ENCODE measurements at regions not wholly inside any gene's neighbourhood (a gene's known extent, or its start where the extent isn't known, plus 50 kb on each side); places are given as distances from the start of the nearest gene placed in this dataset.

- no peak overlapping the region for H2BK5ac ChIP-seq (ENCODE audit: low read depth, low read length, poor library complexity, severe bottlenecking)
These were observed 80.1 kb upstream of the PFKP start for GRCh38 chr10:2987185-2987768.

DNA sequence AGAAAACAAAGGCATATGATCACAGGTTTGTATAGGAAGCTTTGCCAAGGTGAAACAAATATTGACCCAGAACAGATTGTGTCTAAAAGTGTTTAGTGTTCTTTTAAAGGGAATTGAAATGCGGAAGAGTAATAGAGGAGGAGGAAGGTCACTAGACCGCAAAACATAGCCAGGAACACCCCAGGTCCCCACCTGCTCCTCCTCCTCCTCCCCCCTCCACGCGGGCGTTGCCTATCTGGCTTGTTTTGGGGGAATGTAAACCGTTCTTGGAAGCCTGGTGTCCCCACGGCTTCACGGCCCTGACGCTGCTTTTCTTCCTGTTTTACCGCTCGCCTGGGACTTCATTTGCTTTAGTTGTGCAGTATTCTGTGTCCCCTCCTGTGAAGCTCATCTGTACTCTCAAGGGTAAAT lies 81.0 kb upstream of the PFKP start:
- no peak overlapping the region for H3K18ac ChIP-seq (ENCODE audit: low read depth in 1 of 2, low read length in 2 of 2)
- H3K79me1 ChIP-seq (replicated peaks; ENCODE audit: low read length, poor library complexity, severe bottlenecking) = no peaks in the 10 kb centered on the region
- H3K4me1 ChIP-seq (ENCODE audit: control insufficient read depth, insufficient read depth, low read depth, low read length) = peaks cover 11% of the 10 kb centered on the region
- no peak overlapping the region for H3K9ac ChIP-seq (ENCODE audit: low read length)
- H3K27me3 ChIP-seq (ENCODE audit: control insufficient read depth in 1 of 2, insufficient read depth in 1 of 2, low read length in 2 of 2) = peaks cover 0 to 38% of the 10 kb centered on the region in 2 experiments
- H3K4me2 ChIP-seq (ENCODE audit: low read length, poor library complexity, severe bottlenecking) = no peak overlapping the region
- no peak overlapping the region for H3K23ac ChIP-seq (ENCODE audit: low read length in 2 of 2)
- no peak overlapping the region for H2AK5ac ChIP-seq (ENCODE audit: low read length, severe bottlenecking)
- no peak overlapping the region for H2BK5ac ChIP-seq (ENCODE audit: low read depth, low read length, poor library complexity, severe bottlenecking)
- H3K9me3 ChIP-seq (ENCODE audit: control insufficient read depth, low read length) = peaks cover 11% of the 10 kb centered on the region
- no peak overlapping the region for H3K4ac ChIP-seq (ENCODE audit: low read depth in 1 of 2, low read length in 2 of 2)
- WGBS = 80% methylated on average over 2 of the region's 11 CpGs
- H3K14ac ChIP-seq (ENCODE audit: low read length in 2 of 2) = no peak overlapping the region
- H2BK120ac ChIP-seq (ENCODE audit: low read depth, low read length) = no peak overlapping the region
- peak overlapping the region in 1 of 2 experiments; percentile 34 for H3K4me3 ChIP-seq (ENCODE audit: insufficient read depth in 1 of 2, low read depth in 1 of 2, low read length in 2 of 2)
- no peak overlapping the region for H4K8ac ChIP-seq (ENCODE audit: low read length)
- no peak overlapping the region for H4K91ac ChIP-seq (ENCODE audit: low read length)
- H2AFZ ChIP-seq (ENCODE audit: low read depth, low read length) = no peak overlapping the region
- no peak overlapping the region for H2BK12ac ChIP-seq (ENCODE audit: low read length in 2 of 2)
- no peak overlapping the region for H3K27ac ChIP-seq (ENCODE audit: low read length, poor library complexity, severe bottlenecking)
- H3K36me3 ChIP-seq (ENCODE audit: control insufficient read depth in 1 of 2, insufficient read depth in 2 of 2, low read depth in 1 of 2, low read length in 2 of 2) = no peaks in the 10 kb centered on the region
- H2BK15ac ChIP-seq (ENCODE audit: low read depth, poor library complexity, severe bottlenecking) = no peak overlapping the region
- DNase-seq = no peak

More at GRCh38 chr10:2987185-2987768, 80.1 kb upstream of the PFKP start:
- no peak for DNase-seq
- WGBS = 39% methylated on average over 2 of the region's 2 CpGs
- Histone ChIP-seq H3K23ac (ENCODE audit: low read length in 2 of 2) (no peak overlapping the region), H3K4ac (ENCODE audit: low read depth in 1 of 2, low read length in 2 of 2) (no peak overlapping the region), H2AK5ac (ENCODE audit: low read length, severe bottlenecking) (no peak overlapping the region), H3K4me1 (ENCODE audit: control insufficient read depth, insufficient read depth, low read depth, low read length) (peaks cover 10% of the 10 kb centered on the region), H4K8ac (ENCODE audit: low read length) (no peak overlapping the region), H3K27ac (ENCODE audit: low read length, poor library complexity, severe bottlenecking) (no peak overlapping the region), H2BK120ac (ENCODE audit: low read depth, low read length) (no peak overlapping the region), H3K4me2 (ENCODE audit: low read length, poor library complexity, severe bottlenecking) (no peak overlapping the region), H3K9ac (ENCODE audit: low read length) (no peak overlapping the region), H4K91ac (ENCODE audit: low read length) (no peak overlapping the region), H3K18ac (ENCODE audit: low read depth in 1 of 2, low read length in 2 of 2) (no peak overlapping the region), H2AFZ (ENCODE audit: low read depth, low read length) (no peak overlapping the region), H2BK15ac (ENCODE audit: low read depth, poor library complexity, severe bottlenecking) (no peak overlapping the region), H2BK12ac (ENCODE audit: low read length in 2 of 2) (no peak overlapping the region), H3K27me3 (ENCODE audit: control insufficient read depth in 1 of 2, insufficient read depth in 1 of 2, low read length in 2 of 2) (peaks cover 0 to 38% of the 10 kb centered on the region in 2 experiments), H3K14ac (ENCODE audit: low read length in 2 of 2) (no peak overlapping the region), H3K36me3 (ENCODE audit: control insufficient read depth in 1 of 2, insufficient read depth in 2 of 2, low read depth in 1 of 2, low read length in 2 of 2) (no peaks in the 10 kb centered on the region), H3K9me3 (ENCODE audit: control insufficient read depth, low read length) (peaks cover 11% of the 10 kb centered on the region), H3K4me3 (ENCODE audit: insufficient read depth in 1 of 2, low read depth in 1 of 2, low read length in 2 of 2) (no peak overlapping the region), H3K79me1 (replicated peaks; ENCODE audit: low read length, poor library complexity, severe bottlenecking) (no peaks in the 10 kb centered on the region)

DNA sequence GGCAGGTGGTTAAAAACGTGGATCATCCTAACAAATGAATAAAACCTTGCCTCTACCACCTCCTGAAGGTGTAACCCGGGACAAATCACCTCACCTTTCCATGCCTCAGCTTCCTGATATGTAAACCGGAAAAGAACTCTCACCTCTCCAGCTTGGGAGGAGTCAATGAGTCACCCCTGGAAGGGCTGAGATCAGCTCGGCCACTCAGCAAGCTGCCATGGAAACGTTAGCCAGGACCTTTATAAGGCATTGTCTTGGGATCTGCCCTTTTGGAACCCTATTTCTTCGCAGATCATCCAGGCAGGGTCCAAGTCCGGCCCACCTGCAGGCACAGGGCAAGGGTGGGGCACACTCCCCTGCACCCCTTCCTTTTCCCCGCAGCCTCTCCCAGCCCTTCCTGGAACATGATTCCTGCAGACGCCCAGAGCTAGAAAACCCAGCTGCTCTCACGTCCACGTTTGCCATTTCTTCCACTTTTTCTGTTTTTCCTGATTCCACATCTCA lies 81.6 kb upstream of the PFKP start:
- no peak overlapping the region for H3K18ac ChIP-seq (ENCODE audit: low read depth in 1 of 2, low read length in 2 of 2)
- peak overlapping the region in 1 of 2 experiments; percentile 34 for H3K4me3 ChIP-seq (ENCODE audit: insufficient read depth in 1 of 2, low read depth in 1 of 2, low read length in 2 of 2)
- H3K27ac ChIP-seq (ENCODE audit: low read length, poor library complexity, severe bottlenecking) = no peak overlapping the region
- no peak overlapping the region for H2BK12ac ChIP-seq (ENCODE audit: low read length in 2 of 2)
- peaks cover 0 to 34% of the 10 kb centered on the region in 2 experiments for H3K27me3 ChIP-seq (ENCODE audit: control insufficient read depth in 1 of 2, insufficient read depth in 1 of 2, low read length in 2 of 2)
- H3K4ac ChIP-seq (ENCODE audit: low read depth in 1 of 2, low read length in 2 of 2) = no peak overlapping the region
- no peak overlapping the region for H2BK120ac ChIP-seq (ENCODE audit: low read depth, low read length)
- no peak overlapping the region for H2BK5ac ChIP-seq (ENCODE audit: low read depth, low read length, poor library complexity, severe bottlenecking)
- H3K79me1 ChIP-seq (replicated peaks; ENCODE audit: low read length, poor library complexity, severe bottlenecking) = no peaks in the 10 kb centered on the region
- no peak overlapping the region for H4K8ac ChIP-seq (ENCODE audit: low read length)
- no peak overlapping the region for H3K9ac ChIP-seq (ENCODE audit: low read length)
- no peak overlapping the region for H3K14ac ChIP-seq (ENCODE audit: low read length in 2 of 2)
- H3K9me3 ChIP-seq (ENCODE audit: control insufficient read depth, low read length) = peaks cover 11% of the 10 kb centered on the region
- no peak overlapping the region for H2AK5ac ChIP-seq (ENCODE audit: low read length, severe bottlenecking)
- H3K36me3 ChIP-seq (ENCODE audit: control insufficient read depth in 1 of 2, insufficient read depth in 2 of 2, low read depth in 1 of 2, low read length in 2 of 2) = no peaks in the 10 kb centered on the region
- no peak overlapping the region for H2BK15ac ChIP-seq (ENCODE audit: low read depth, poor library complexity, severe bottlenecking)
- H2AFZ ChIP-seq (ENCODE audit: low read depth, low read length) = no peak overlapping the region
- no peak overlapping the region for H4K91ac ChIP-seq (ENCODE audit: low read length)
- WGBS = 38% methylated on average over 11 of the region's 11 CpGs
- peaks cover 13% of the 10 kb centered on the region for H3K4me1 ChIP-seq (ENCODE audit: control insufficient read depth, insufficient read depth, low read depth, low read length)
- no peak overlapping the region for H3K4me2 ChIP-seq (ENCODE audit: low read length, poor library complexity, severe bottlenecking)
- DNase-seq = peak; percentile 60
- no peak overlapping the region for H3K23ac ChIP-seq (ENCODE audit: low read length in 2 of 2)

DNA sequence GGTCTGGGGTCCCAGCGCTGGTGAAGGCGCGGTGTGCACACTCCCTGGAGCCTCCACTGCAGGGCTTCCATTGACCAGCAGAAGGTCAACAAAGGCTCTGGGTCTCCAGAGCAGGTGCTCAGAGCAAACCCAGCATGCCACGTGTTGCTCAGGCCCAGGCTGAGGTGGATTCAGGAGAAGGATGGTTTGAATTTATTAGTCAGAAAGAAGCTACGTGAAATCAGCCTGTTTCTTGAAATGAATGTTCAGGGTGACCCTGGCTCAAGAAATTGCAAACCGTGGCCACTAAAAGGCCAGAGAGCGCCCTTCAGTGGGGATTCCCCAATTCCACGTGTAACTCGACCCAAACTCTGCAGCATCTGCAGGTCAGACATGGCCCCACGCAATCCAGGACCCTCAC lies 82.7 kb upstream of the PFKP start:
- Histone ChIP-seq H3K4me3 (ENCODE audit: insufficient read depth in 1 of 2, low read depth in 1 of 2, low read length in 2 of 2) (no peak overlapping the region), H3K27ac (ENCODE audit: low read length, poor library complexity, severe bottlenecking) (no peak overlapping the region)

More for the DNA sequence above, 82.7 kb upstream of the PFKP start:
- peaks cover 10% of the 10 kb centered on the region for H3K9me3 ChIP-seq (ENCODE audit: control insufficient read depth, low read length)
- H4K8ac ChIP-seq (ENCODE audit: low read length) = no peak overlapping the region
- H2BK12ac ChIP-seq (ENCODE audit: low read length in 2 of 2) = no peak overlapping the region
- H3K23ac ChIP-seq (ENCODE audit: low read length in 2 of 2) = no peak overlapping the region
- H3K4me1 ChIP-seq (ENCODE audit: control insufficient read depth, insufficient read depth, low read depth, low read length) = peaks cover 16% of the 10 kb centered on the region
- H2BK120ac ChIP-seq (ENCODE audit: low read depth, low read length) = no peak overlapping the region
- H2AK5ac ChIP-seq (ENCODE audit: low read length, severe bottlenecking) = no peak overlapping the region
- no peak for DNase-seq
- no peak overlapping the region for H3K4ac ChIP-seq (ENCODE audit: low read depth in 1 of 2, low read length in 2 of 2)
- H3K4me2 ChIP-seq (ENCODE audit: low read length, poor library complexity, severe bottlenecking) = no peak overlapping the region
- no peak overlapping the region for H3K14ac ChIP-seq (ENCODE audit: low read length in 2 of 2)
- peaks cover 0 to 32% of the 10 kb centered on the region in 2 experiments for H3K27me3 ChIP-seq (ENCODE audit: control insufficient read depth in 1 of 2, insufficient read depth in 1 of 2, low read length in 2 of 2)
- H3K18ac ChIP-seq (ENCODE audit: low read depth in 1 of 2, low read length in 2 of 2) = no peak overlapping the region
- H4K91ac ChIP-seq (ENCODE audit: low read length) = no peak overlapping the region
- no peaks in the 10 kb centered on the region for H3K79me1 ChIP-seq (replicated peaks; ENCODE audit: low read length, poor library complexity, severe bottlenecking)
- H2AFZ ChIP-seq (ENCODE audit: low read depth, low read length) = no peak overlapping the region
- WGBS = 83% methylated on average over 10 of the region's 10 CpGs
- H2BK5ac ChIP-seq (ENCODE audit: low read depth, low read length, poor library complexity, severe bottlenecking) = no peak overlapping the region
- no peaks in the 10 kb centered on the region for H3K36me3 ChIP-seq (ENCODE audit: control insufficient read depth in 1 of 2, insufficient read depth in 2 of 2, low read depth in 1 of 2, low read length in 2 of 2)
- H3K9ac ChIP-seq (ENCODE audit: low read length) = no peak overlapping the region
- H2BK15ac ChIP-seq (ENCODE audit: low read depth, poor library complexity, severe bottlenecking) = no peak overlapping the region

Data from mesenchymal stem cell (in vitro differentiated cells and primary cell).